ENCODE measurements at regions not wholly inside any gene's neighbourhood (a gene's known extent, or its start where the extent isn't known, plus 50 kb on each side); places are given as distances from the start of the nearest gene placed in this dataset.

DNA sequence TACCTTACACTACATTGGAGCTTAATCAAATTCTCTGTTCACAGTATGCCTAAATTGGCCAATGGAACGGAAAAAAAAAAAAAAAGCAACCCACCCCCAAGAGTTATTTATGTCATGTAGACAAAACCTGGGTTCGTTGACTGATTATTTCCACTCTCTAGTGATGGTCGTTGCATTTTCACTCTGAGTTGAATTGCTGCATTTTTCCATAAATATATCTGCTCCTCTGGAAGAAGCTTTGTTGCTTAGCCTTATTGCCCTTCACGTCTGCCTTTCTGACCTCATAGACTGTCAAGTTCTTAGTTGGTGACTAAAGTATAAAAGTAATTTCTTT, 90.2 kb upstream of the RUNX1 start:
- no peak for DNase-seq

GRCh38 chr21:35138665-35139381, 89.7 kb upstream of the RUNX1 start:
- DNase-seq = peak; percentile 53 to 62

- DNase-seq = no peak
These were observed 87.6 kb upstream of the RUNX1 start for GRCh38 chr21:35136586-35137219.

- no peak for DNase-seq
These were observed 87.0 kb upstream of the RUNX1 start for GRCh38 chr21:35136106-35136505.

- DNase-seq = no peak
These were observed 86.4 kb upstream of the RUNX1 start for GRCh38 chr21:35135481-35135880.

- no peak for DNase-seq
These were observed 85.2 kb upstream of the RUNX1 start for GRCh38 chr21:35134309-35134708.

DNA sequence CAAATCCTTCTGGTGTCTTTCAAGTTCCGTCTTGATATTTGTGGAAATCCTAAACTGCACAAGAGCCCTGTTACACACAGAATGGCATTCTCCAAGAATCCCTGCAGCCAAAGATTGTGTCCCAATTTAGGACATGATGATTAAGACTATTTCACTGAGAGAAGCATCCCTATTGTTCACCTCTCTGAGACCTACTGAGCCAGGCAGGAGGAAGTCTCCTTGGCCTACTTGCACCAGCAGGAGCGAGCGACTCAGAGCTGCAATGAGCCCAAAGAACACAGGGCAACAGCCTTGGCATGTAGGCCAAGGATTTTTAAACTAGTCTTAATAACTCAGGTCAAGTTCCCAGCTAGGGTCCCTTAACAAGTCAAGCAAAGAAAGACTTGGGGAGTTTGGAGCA, 79.4 kb upstream of the RUNX1 start:
- no peak for DNase-seq

GRCh38 chr21:35127851-35128250, 78.7 kb upstream of the RUNX1 start:
- DNase-seq = no peak

- DNase-seq = no peak
These were observed 77.9 kb upstream of the RUNX1 start for GRCh38 chr21:35127026-35127425.

DNA sequence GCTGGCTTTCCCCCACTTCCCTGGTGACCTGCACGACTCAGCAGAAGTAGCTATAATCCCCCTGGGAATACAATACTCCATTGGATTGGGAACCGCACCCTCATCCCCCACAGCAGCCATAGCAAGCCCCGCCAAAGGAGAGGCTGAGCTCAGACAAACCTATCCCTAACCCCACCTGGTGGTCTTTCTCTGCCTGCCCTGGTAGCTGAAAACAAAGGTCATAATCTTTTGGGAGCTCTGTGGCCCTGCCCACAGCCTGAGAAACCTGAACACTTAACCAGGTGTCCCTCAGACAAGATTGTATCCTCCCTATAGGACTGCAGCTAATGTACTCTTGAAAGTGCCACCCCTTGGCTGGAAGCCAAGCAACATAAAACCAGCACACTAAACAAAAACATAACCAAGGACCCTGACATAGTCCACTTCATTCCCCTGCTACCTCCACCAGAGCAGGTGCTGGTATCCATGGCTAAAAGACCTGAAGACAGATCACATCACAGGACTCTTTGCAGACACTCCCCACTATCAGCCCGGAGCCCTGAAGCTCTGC, 71.6 kb upstream of the RUNX1 start:
- DNase-seq = no peak

DNA sequence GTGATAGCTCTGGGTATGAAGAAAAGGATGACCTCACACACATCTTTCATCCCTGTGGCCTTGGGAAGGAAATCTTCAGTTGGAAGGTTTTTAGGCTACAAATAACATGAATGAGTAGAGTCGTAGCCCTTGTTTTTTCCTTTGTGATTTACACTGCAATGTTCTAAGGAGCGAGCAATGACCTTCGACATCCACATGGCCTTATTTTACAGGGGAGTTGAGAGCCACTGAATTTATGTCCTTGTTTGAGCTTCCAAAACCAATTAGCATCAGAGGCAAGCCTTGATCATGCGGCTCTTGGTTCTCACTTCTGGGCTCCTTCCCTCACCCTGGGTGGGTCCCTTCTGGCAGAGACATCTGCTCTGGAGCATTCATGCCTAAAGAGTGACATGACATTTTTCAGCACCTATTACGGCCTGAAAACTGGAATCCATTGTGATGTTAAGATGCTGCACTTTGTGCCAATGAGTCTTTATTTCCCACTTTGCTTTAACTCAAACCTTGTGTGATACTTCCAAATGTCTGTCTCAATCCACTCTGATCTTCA, 70.5 kb upstream of the RUNX1 start:
- DNase-seq = no peak

- no peak for DNase-seq
These were observed 67.7 kb upstream of the RUNX1 start for GRCh38 chr21:35116777-35117176.

- DNase-seq = no peak
These were observed 64.0 kb upstream of the RUNX1 start for GRCh38 chr21:35113064-35113463.

GRCh38 chr21:35111321-35111930, 62.3 kb upstream of the RUNX1 start:
- DNase-seq = no peak

- DNase-seq = no peak
These were observed 59.8 kb upstream of the RUNX1 start for GRCh38 chr21:35108887-35109286.

- no peak for DNase-seq
These were observed 58.4 kb upstream of the RUNX1 start for GRCh38 chr21:35107520-35107919.

- no peak for DNase-seq
These were observed 57.2 kb upstream of the RUNX1 start for GRCh38 chr21:35106246-35106835.

DNA sequence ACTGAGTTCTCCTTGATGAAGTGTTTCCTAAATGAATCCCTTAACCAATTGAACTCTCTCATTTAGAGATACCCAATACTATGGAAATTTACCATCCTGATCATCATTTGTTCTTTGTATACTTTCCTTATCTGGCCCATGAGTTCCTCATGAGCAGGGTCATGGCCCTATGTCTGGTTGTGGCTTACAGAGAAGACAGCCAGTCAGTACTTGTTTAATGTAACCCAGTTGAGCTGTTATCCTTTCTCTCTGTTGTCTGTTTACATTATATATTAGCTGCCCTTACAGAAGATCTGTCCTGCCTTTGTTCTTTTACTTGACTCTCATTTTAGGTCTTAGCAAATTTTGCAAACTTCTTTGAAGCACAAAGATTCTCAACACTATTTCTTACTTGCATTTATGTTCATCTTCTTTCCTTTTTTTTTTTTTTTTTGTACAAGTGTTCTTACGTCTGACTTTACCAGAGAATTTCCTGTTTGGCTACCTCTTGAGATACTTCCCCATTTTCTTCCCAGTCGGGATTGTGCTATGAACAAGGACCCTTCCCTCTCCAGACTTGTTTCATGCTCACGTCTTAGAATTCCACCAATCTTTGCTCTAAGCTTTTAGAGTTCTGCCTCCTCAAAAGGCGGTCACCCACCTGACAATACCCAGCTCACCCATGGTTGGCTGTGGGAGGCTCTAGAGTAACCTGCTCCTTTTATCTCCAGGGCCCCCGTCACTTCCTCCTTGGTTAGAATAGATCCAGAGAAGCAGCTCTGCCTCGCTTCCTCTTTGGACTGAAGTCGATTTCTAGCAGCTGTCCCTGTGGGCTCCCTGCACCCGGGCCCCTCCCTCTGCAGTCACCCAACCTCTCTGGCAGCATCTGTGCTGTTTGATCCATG, 53.6 kb upstream of the RUNX1 start:
- peak; percentile 12 to 25 for DNase-seq

GRCh38 chr21:35100349-35100811, 51.3 kb upstream of the RUNX1 start:
- no peak for DNase-seq

- no peak for DNase-seq
These were observed 50.2 kb upstream of the RUNX1 start for GRCh38 chr21:35099310-35099709.
